Brain microvascular endothelial cell (primary cell): ENCODE measurements at regions not wholly inside any gene's neighbourhood (a gene's known extent, or its start where the extent isn't known, plus 50 kb on each side); places are given as distances from the start of the nearest gene placed in this dataset.

Experiments
- DNase-seq: peaks from one replicate; pipeline ENCODE4 v3.0.0-alpha.2; 2020
- H3K27ac ChIP-seq: fragments of 250-450 bp; sonication (Bioruptor Pico); 2 replicates; pipeline ENCODE4 v1.5.1; 2020; ENCODE audit warnings: mild to moderate bottlenecking, moderate library complexity
- H3K27me3 ChIP-seq: fragments of 250-450 bp; sonication (Bioruptor Pico); replicated peaks from 2 replicates; pipeline ENCODE4 v1.5.1; 2020; ENCODE audit warnings: mild to moderate bottlenecking
- H3K36me3 ChIP-seq: fragments of 250-450 bp; sonication (Bioruptor Pico); replicated peaks from 2 replicates; pipeline ENCODE4 v1.5.1; 2020; ENCODE audit warnings: mild to moderate bottlenecking
- H3K4me3 ChIP-seq: 2 replicates; pipeline ENCODE4 v1.5.1; 2011; ENCODE audit warnings: low read depth, mild to moderate bottlenecking, control low read depth, low read length, moderate library complexity
- in situ Hi-C: cut with HindIII; loops from 2 replicates; pipeline ENCODE4 v1.10.0; 2017; ENCODE audit warnings: low sequenced_read_pairs, low pct_ligation_motif_present
- TF ChIP-seq, protein P1 (sequence below): IDR thresholded peaks from 2 replicates; pipeline ENCODE4 v1.5.1; 2011; ENCODE audit warnings: low read depth, mild to moderate bottlenecking, moderate library complexity, low read length, control low read depth, inconsistent platforms; ENCODE audit errors: missing control alignments

DNA sequence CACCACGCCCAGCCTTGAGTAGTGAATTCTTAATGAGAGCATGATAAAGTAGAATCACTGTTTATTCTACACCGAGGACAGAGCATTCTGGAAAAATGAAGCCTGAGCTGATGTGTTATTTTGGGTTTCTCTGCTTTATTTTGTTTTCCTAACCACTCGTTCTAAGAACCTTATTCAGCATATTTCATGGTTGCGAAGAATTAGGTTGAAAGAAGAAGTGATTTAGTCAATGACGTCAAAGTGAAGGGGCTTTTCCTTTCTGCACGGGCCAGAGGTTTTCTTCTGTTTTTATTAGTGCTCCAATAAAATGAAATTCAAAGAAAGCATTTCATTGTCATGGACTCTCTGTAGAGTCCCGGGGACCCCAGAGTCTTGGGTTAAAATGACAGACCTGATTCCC, 178.5 kb downstream of the MAF start:
- no peak for DNase-seq
- Histone ChIP-seq H3K4me3 (no peak overlapping the region), H3K27ac (no peak overlapping the region), H3K36me3 (no peaks in the 10 kb centered on the region), H3K27me3 (no peaks in the 10 kb centered on the region)
- TF ChIP-seq, protein P1, sequence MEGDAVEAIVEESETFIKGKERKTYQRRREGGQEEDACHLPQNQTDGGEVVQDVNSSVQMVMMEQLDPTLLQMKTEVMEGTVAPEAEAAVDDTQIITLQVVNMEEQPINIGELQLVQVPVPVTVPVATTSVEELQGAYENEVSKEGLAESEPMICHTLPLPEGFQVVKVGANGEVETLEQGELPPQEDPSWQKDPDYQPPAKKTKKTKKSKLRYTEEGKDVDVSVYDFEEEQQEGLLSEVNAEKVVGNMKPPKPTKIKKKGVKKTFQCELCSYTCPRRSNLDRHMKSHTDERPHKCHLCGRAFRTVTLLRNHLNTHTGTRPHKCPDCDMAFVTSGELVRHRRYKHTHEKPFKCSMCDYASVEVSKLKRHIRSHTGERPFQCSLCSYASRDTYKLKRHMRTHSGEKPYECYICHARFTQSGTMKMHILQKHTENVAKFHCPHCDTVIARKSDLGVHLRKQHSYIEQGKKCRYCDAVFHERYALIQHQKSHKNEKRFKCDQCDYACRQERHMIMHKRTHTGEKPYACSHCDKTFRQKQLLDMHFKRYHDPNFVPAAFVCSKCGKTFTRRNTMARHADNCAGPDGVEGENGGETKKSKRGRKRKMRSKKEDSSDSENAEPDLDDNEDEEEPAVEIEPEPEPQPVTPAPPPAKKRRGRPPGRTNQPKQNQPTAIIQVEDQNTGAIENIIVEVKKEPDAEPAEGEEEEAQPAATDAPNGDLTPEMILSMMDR = no peak
- in situ Hi-C loops = no loop called here

DNA sequence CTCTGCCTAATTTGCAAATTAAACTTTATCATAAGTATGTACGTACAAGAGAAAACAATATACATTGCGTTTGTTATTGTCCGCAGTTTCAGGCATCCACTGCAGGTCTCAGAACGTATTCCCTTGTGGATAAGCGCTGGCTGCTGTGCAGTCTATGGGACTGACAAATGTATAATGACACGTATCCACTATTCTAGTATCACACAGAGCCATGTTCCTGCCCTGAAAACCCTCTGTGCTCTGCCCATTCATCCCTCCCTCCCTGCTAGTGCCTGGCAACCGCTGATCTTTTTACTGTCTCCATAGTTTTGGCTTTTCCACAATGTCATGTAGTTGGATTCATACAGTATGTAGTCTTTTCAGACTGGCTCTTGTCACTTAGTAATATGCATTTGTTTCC, 179.4 kb downstream of the MAF start:
- DNase-seq = no peak
- H3K36me3 ChIP-seq = no peaks in the 10 kb centered on the region
- TF ChIP-seq, protein P1 = no peak
- no peak overlapping the region for H3K27ac ChIP-seq
- H3K4me3 ChIP-seq = no peak overlapping the region
- H3K27me3 ChIP-seq = no peaks in the 10 kb centered on the region
- in situ Hi-C loops = no loop called here

DNA sequence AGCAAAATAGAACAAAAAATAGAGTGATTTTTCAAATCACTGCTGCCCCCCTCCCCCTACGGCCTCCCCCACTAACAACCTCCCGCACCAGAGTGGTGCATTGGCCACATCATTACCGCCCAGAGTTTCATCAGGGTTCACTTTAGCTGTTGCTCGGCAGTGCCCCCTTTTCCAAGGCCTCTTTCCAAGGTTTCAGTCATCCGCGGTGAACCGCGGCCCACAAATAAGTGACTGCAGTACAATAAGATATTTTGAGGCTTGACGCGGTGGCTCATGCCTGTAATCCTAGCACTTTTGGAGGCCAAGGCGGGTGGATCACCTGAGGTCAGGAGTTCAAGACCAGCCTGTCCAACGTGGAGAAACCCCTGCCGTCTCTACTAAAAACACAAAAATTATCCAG, 180.0 kb downstream of the MAF start:
- in situ Hi-C loops = no loop called here
- no peak for DNase-seq
- Histone ChIP-seq H3K27ac (no peak overlapping the region), H3K4me3 (no peak overlapping the region), H3K27me3 (no peaks in the 10 kb centered on the region), H3K36me3 (no peaks in the 10 kb centered on the region)
- TF ChIP-seq, protein P1 = no peak

DNA sequence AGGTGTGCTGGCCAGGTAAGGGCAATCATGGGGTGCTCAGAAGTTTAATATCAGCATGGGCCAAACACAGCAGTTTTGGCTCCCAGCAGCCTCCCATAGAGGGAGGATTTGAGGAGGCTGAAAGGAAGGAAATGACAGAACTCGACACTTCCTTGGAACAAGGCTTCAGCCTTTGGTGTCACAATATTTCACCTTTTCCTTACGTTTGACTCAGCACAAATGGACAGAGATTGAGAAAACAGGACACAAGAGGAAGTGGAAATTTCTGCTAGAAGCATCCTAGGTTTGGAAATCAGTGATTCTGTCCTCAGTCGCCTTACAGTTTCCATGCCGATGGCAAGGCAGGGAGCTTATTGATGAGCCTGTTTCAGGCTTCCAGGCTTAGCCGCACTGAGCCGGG, 181.4 kb downstream of the MAF start:
- Histone ChIP-seq H3K27me3 (no peaks in the 10 kb centered on the region), H3K36me3 (no peaks in the 10 kb centered on the region), H3K27ac (no peak overlapping the region), H3K4me3 (no peak overlapping the region)
- TF ChIP-seq, protein P1 = no peak
- DNase-seq = no peak
- in situ Hi-C loops = no loop called here

DNA sequence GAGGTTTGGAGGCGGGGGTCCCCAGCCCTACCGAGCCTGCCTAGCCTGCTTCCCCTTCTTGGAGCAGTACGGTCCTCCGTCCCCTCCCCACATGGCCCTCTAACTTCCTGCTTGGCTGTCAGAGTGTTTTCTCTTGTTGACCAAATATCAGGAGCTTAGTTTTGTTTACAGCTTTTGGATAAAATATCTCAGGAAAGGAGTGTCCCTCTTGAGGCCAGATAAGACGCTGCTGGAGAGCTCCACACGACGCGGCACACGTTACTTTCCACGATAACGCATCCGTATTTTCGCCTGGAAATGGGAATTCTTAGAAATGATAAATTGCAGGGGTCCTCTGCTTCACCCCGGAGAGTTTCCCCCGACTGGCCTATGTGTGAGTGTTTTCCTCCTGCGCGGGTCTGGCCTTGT, 182.9 kb downstream of the MAF start:
- Histone ChIP-seq H3K27ac (no peak overlapping the region), H3K4me3 (no peak overlapping the region), H3K27me3 (no peaks in the 10 kb centered on the region), H3K36me3 (no peaks in the 10 kb centered on the region)
- in situ Hi-C loops = no loop called here
- DNase-seq = no peak
- TF ChIP-seq, protein P1 = no peak

DNA sequence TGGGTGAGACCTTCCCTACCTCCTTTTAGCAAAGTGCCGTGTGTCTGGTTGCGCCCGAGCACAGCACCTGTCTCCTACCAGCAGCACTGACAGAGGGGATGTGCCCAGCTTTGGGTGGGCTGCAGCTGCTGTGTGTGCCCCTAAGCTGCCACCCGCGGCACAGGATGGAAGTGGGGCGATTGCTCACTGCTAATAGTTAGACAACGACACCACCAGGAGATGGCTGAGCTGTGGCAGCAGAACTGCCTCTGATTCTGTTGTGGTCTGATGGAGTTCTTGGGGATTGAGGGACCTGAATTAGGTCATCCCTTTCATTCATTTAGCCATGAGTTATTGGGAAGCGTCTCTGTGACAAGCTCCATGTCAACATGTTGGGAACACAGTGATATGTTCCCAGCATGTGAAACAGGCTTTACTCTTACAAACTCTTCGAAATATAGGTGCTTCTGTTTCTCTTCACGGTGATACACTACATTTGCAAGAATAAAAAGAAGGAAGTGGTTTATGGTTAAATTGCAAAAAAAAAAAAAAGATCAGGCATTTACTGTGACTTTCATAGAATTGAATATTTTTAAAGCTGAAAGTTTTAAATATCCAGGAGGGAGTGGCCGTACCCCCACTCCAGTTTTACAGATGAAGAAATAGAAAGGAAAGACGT, 184.4 kb downstream of the MAF start:
- in situ Hi-C loops = no loop called here
- Histone ChIP-seq H3K36me3 (no peaks in the 10 kb centered on the region), H3K4me3 (no peak overlapping the region), H3K27ac (no peak overlapping the region), H3K27me3 (no peaks in the 10 kb centered on the region)
- TF ChIP-seq, protein P1 = no peak
- DNase-seq = no peak
